ENCODE measurements at regions not wholly inside any gene's neighbourhood (a gene's known extent, or its start where the extent isn't known, plus 50 kb on each side); places are given as distances from the start of the nearest gene placed in this dataset.

DNA sequence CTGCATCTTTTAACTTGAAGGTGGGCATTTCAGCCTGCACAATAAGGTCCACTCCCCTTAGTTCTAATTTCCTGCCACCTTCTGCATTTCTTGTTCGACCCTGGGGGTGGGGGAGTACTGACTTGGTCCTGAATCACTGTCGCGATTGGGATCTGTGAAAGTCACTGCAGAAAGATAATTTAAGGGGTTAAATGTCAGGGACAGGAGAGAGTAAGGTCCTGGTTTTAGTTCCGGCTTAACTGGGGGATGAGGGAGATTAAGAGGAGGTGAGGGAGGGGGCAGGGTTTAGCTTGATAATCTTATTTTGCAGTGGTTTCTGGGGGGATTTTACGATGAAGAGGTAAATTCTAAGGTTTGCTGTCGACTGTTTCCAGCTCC lies 128.1 kb downstream of the MRPS6 start:
- Histone ChIP-seq H3K4me1 (ENCODE audit: control insufficient read depth, extremely low read depth, insufficient read depth, low read length) (peaks cover 9% of the 10 kb centered on the region), H2AFZ (ENCODE audit: control insufficient read depth, low read length) (no peak overlapping the region), H3K9me1 (ENCODE audit: control insufficient read depth, extremely low read depth, insufficient read depth, low read length) (no peaks in the 10 kb centered on the region), H3K4me2 (ENCODE audit: control insufficient read depth, extremely low read depth, insufficient read depth, low read depth, low read length) (peak overlapping the region; percentile 82), H3K4me3 (ENCODE audit: control insufficient read depth in 2 of 3, extremely low read depth in 1 of 3, insufficient read depth in 2 of 3, low read depth in 1 of 3, low read length in 3 of 3) (peak overlapping the region; percentile 27 to 58 (median 52)), H3K27me3 (ENCODE audit: control insufficient read depth, extremely low read depth, insufficient read depth, low read length) (peaks cover 5% of the 10 kb centered on the region), H4K20me1 (ENCODE audit: control insufficient read depth, extremely low read depth, insufficient read depth, low read length) (no peaks in the 10 kb centered on the region), H3K9me3 (ENCODE audit: control insufficient read depth, low read depth, low read length) (no peaks in the 10 kb centered on the region), H3K79me2 (ENCODE audit: control insufficient read depth, insufficient read depth, low read length) (no peaks in the 10 kb centered on the region), H3K27ac (ENCODE audit: control insufficient read depth, insufficient read depth, low read length) (no peak overlapping the region), H3K36me3 (ENCODE audit: control insufficient read depth in 2 of 2, extremely low read depth in 1 of 2, insufficient read depth in 2 of 2, low read length in 2 of 2) (no peaks in the 10 kb centered on the region), H3K9ac (ENCODE audit: control insufficient read depth, extremely low read depth, insufficient read depth, low read length) (no peak overlapping the region)
- DNase-seq (ENCODE audit: low read depth, low spot score), result no peak
- dilution Hi-C loops (cut with MboI; ENCODE audit: extremely low pct_ligation_motif_present, low sequenced_read_pairs), result no loop called here
- no peak for TF ChIP-seq EZH2 (IDR thresholded peaks at IDR 0.05; ENCODE audit: low read length)
- TF ChIP-seq, protein P1, sequence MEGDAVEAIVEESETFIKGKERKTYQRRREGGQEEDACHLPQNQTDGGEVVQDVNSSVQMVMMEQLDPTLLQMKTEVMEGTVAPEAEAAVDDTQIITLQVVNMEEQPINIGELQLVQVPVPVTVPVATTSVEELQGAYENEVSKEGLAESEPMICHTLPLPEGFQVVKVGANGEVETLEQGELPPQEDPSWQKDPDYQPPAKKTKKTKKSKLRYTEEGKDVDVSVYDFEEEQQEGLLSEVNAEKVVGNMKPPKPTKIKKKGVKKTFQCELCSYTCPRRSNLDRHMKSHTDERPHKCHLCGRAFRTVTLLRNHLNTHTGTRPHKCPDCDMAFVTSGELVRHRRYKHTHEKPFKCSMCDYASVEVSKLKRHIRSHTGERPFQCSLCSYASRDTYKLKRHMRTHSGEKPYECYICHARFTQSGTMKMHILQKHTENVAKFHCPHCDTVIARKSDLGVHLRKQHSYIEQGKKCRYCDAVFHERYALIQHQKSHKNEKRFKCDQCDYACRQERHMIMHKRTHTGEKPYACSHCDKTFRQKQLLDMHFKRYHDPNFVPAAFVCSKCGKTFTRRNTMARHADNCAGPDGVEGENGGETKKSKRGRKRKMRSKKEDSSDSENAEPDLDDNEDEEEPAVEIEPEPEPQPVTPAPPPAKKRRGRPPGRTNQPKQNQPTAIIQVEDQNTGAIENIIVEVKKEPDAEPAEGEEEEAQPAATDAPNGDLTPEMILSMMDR (optimal IDR thresholded peaks at IDR 0.05 in 1 of 3, IDR thresholded peaks at IDR 0.05 in 1 of 3, conservative IDR thresholded peaks at IDR 0.05 in 1 of 3; ENCODE audit: extremely low read depth in 1 of 3, insufficient read depth in 2 of 3, low read length in 3 of 3), result no peak
- FAIRE-seq, result no peak

DNA sequence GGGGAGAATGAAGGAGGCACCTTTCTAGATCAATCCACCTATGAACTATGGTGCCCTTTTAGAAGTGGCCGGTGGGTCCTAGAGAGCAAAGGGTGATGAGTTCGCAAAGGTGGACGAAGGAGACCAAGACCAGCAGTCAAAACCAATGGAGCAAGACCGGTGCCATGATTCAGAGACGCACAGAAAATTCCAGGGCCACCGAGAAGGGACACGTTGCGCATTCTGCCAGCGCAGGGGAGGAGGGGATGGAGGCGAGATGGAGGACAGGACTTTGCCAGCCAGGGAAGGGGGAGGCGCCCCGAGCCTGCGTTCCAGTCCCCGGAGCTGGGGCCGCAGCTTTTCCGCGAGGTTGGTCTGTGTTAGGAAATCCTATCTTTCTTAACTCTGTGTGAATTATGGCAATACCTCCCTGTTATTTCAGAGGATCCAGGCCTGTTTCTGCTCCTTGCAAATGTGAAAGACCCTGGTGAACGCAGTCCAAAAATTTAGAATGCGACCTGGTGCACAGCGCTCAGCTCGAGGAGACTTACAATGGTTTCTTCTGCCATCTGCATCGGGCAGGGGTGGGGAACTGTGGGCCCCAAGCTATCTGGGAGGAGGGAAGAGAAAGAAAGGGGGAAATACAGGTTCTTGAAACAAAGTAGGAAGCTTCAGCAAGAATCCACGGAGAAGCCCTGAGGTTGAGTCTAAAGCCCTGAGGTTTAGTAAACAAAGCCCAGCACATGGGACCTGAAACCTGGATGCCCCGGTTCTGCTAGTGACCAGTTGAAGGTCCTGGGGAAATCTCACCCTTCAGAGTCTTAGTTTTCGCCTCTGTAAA lies 129.4 kb downstream of the MRPS6 start:
- Histone ChIP-seq H3K9me3 (ENCODE audit: control insufficient read depth, low read depth, low read length) (no peaks in the 10 kb centered on the region), H3K36me3 (ENCODE audit: control insufficient read depth in 2 of 2, extremely low read depth in 1 of 2, insufficient read depth in 2 of 2, low read length in 2 of 2) (no peaks in the 10 kb centered on the region), H2AFZ (ENCODE audit: control insufficient read depth, low read length) (peak overlapping the region; percentile 67), H3K27ac (ENCODE audit: control insufficient read depth, insufficient read depth, low read length) (no peak overlapping the region), H3K9me1 (ENCODE audit: control insufficient read depth, extremely low read depth, insufficient read depth, low read length) (no peaks in the 10 kb centered on the region), H3K4me3 (ENCODE audit: control insufficient read depth in 2 of 3, extremely low read depth in 1 of 3, insufficient read depth in 2 of 3, low read depth in 1 of 3, low read length in 3 of 3) (peak overlapping the region in 1 of 3 experiments; percentile 58), H3K79me2 (ENCODE audit: control insufficient read depth, insufficient read depth, low read length) (no peaks in the 10 kb centered on the region), H3K9ac (ENCODE audit: control insufficient read depth, extremely low read depth, insufficient read depth, low read length) (no peak overlapping the region), H3K4me2 (ENCODE audit: control insufficient read depth, extremely low read depth, insufficient read depth, low read depth, low read length) (peak overlapping the region; percentile 82), H3K27me3 (ENCODE audit: control insufficient read depth, extremely low read depth, insufficient read depth, low read length) (peaks cover 5% of the 10 kb centered on the region), H3K4me1 (ENCODE audit: control insufficient read depth, extremely low read depth, insufficient read depth, low read length) (peaks cover 9% of the 10 kb centered on the region), H4K20me1 (ENCODE audit: control insufficient read depth, extremely low read depth, insufficient read depth, low read length) (no peaks in the 10 kb centered on the region)
- DNase-seq (ENCODE audit: low read depth, low spot score) (no peak), FAIRE-seq (no peak)
- dilution Hi-C loops (cut with MboI; ENCODE audit: extremely low pct_ligation_motif_present, low sequenced_read_pairs), result no loop called here
- TF ChIP-seq EZH2 (IDR thresholded peaks at IDR 0.05; ENCODE audit: low read length), result no peak
- TF ChIP-seq, protein P1 (optimal IDR thresholded peaks at IDR 0.05 in 1 of 3, IDR thresholded peaks at IDR 0.05 in 1 of 3, conservative IDR thresholded peaks at IDR 0.05 in 1 of 3; ENCODE audit: extremely low read depth in 1 of 3, insufficient read depth in 2 of 3, low read length in 3 of 3), result no peak

Measured in keratinocyte (primary cell).